HCT116 (cell line): ENCODE measurements at regions not wholly inside any gene's neighbourhood (a gene's known extent, or its start where the extent isn't known, plus 50 kb on each side); places are given as distances from the start of the nearest gene placed in this dataset.

Source experiments
- ATAC-seq: fragments of 200-7000 bp; cut with Tn5 transposase; 2 replicates; pipeline ENCODE4 v1.9.1; 2020; ENCODE audit warnings: mild to moderate bottlenecking, moderate library complexity
- BruUV-seq: library from RNA; stranded (reverse); fragments of 400-500 nt; replicated peaks from 2 replicates; lab custom pipeline; 2021; lab: Mats Ljungman, UMichigan
- CTCF ChIA-PET: fragments of 300-600 bp; sonication (Branson Sonifier 250); formaldehyde crosslinking; loops from one replicate; lab custom pipeline; 2021; ENCODE audit warnings: antibody characterized with exemption; lab: Charles Lee
- POLR2A ChIA-PET: fragments of 300-600, 350-600 bp; sonication (Branson Sonifier 250); formaldehyde crosslinking; loops from one replicate; lab custom pipeline; 2021; ENCODE audit warnings: antibody characterized with exemption; lab: Charles Lee
- RAD21 ChIA-PET, 2 experiments: fragments of 300-600 bp; sonication (Branson Sonifier 250); formaldehyde crosslinking; loops; one replicate each; lab custom pipeline; 2023; ENCODE audit warnings: low total read pairs in 2 of 2; ENCODE audit not compliant: uncharacterized antibody in 2 of 2, unreplicated experiment in 2 of 2, low non-redundant PET in 1 of 2; lab: Charles Lee
- DNase-seq: peaks from one replicate; pipeline ENCODE4 v3.0.0-alpha.2; 2010; ENCODE audit warnings: low read depth, low spot score
- H2AFZ ChIP-seq: fragments of 200-600 bp; shearing (Covaris generic), sonication (generic); 2 replicates; pipeline ENCODE4 v1.6.1; 2017; ENCODE audit warnings: low read depth, mixed run types, mixed read lengths, antibody characterized with exemption, low read length; ENCODE audit not compliant: poor library complexity, severe bottlenecking
- H3K27ac ChIP-seq: 2 replicates; pipeline ENCODE4 v1.5.1; 2012; ENCODE audit warnings: low read depth, low read length
- H3K27me3 ChIP-seq: fragments of 200-600 bp; sonication (generic); 2 replicates; pipeline ENCODE4 v1.6.1; 2016; ENCODE audit warnings: mixed run types, low read length, mixed read lengths; ENCODE audit not compliant: insufficient read depth
- H3K36me3 ChIP-seq, 2 experiments: fragments of 200-500 bp in 1 of 2; fragments of 200-600 bp in 1 of 2; sonication (Bioruptor generic) in 1 of 2; sonication (generic) in 1 of 2; 2 replicates each; pipeline versions ENCODE4 v1.5.1 to v1.6.1; 2014 to 2016; ENCODE audit warnings: low read length in 2 of 2, inconsistent platforms in 1 of 2, mixed read lengths in 1 of 2, mixed run types in 1 of 2; ENCODE audit not compliant: insufficient read depth in 2 of 2, control insufficient read depth in 1 of 2
- H3K4me1 ChIP-seq, 2 experiments: fragments of 200-600 bp in 1 of 2; sonication (generic) in 1 of 2; 2 replicates each; pipeline versions ENCODE4 v1.5.1 to v1.6.1; 2012 to 2017; ENCODE audit warnings: low read length in 2 of 2, inconsistent platforms in 1 of 2, mild to moderate bottlenecking in 1 of 2, mixed read lengths in 1 of 2, mixed run types in 1 of 2, moderate library complexity in 1 of 2; ENCODE audit not compliant: insufficient read depth in 2 of 2, control insufficient read depth in 1 of 2
- H3K4me2 ChIP-seq: fragments of 200-600 bp; sonication (generic); 2 replicates; pipeline ENCODE4 v1.6.1; 2017; ENCODE audit warnings: mixed run types, low read length, mixed read lengths
- H3K4me3 ChIP-seq, 2 experiments: fragments of 200-600 bp in 1 of 2; sonication (generic) in 1 of 2; replicated peaks in 1 of 2; 2 replicates each; pipeline ENCODE4 v1.5.1; 2011 to 2016; ENCODE audit warnings: low read length in 2 of 2, control low read depth in 1 of 2, low read depth in 1 of 2, mild to moderate bottlenecking in 1 of 2, mixed read lengths in 1 of 2, mixed run types in 1 of 2
- H3K79me2 ChIP-seq: fragments of 200-600 bp; sonication (generic); 2 replicates; pipeline ENCODE4 v1.6.1; 2017; ENCODE audit warnings: mild to moderate bottlenecking, mixed run types, low read length, moderate library complexity, mixed read lengths; ENCODE audit not compliant: insufficient read depth
- H3K9ac ChIP-seq: fragments of 200-600 bp; sonication (generic); 2 replicates; pipeline ENCODE4 v1.6.1; 2016; ENCODE audit warnings: low read length, mixed read lengths
- H3K9me2 ChIP-seq: fragments of 200-600 bp; sonication (generic), shearing (Covaris generic); 2 replicates; pipeline ENCODE4 v1.6.1; 2017; ENCODE audit warnings: mixed run types, mild to moderate bottlenecking, moderate library complexity; ENCODE audit not compliant: insufficient read depth
- H3K9me3 ChIP-seq, 2 experiments: fragments of 200-500 bp in 1 of 2; fragments of 200-600 bp in 1 of 2; sonication (Bioruptor generic) in 1 of 2; sonication (generic) in 1 of 2; 2 replicates each; pipeline ENCODE4 v1.6.1; 2014 to 2017; ENCODE audit warnings: low read length in 2 of 2, mixed read lengths in 2 of 2, inconsistent platforms in 1 of 2, low read depth in 1 of 2, mild to moderate bottlenecking in 1 of 2, mixed run types in 1 of 2, moderate library complexity in 1 of 2; ENCODE audit not compliant: control insufficient read depth in 1 of 2, insufficient read depth in 1 of 2
- H4K20me1 ChIP-seq: fragments of 200-600 bp; sonication (generic), shearing (Covaris generic); 2 replicates; pipeline ENCODE4 v1.6.1; 2017; ENCODE audit warnings: mixed run types, mild to moderate bottlenecking, moderate library complexity; ENCODE audit not compliant: insufficient read depth
- CBX3 ChIP-seq: IDR thresholded peaks from 2 replicates; pipeline ENCODE4 v1.6.1; 2012; ENCODE audit warnings: low read depth
- CTCF ChIP-seq, 3 experiments: fragments of 200-600 bp in 1 of 3; sonication (generic) in 1 of 3; IDR thresholded peaks in 2 of 3; conservative IDR thresholded peaks in 1 of 3; 2 replicates each; pipeline ENCODE4 v1.5.1; 2012 to 2017; ENCODE audit warnings: low read depth in 2 of 3, low read length in 2 of 3, antibody characterized with exemption in 1 of 3, borderline replicate concordance in 1 of 3, control low read depth in 1 of 3, mild to moderate bottlenecking in 1 of 3, mixed read lengths in 1 of 3, mixed run types in 1 of 3, moderate library complexity in 1 of 3; ENCODE audit not compliant: insufficient read depth in 1 of 3
- EGR1 ChIP-seq: IDR thresholded peaks from 2 replicates; pipeline ENCODE4 v1.6.1; 2012; ENCODE audit warnings: low read depth
- ELF1 ChIP-seq: IDR thresholded peaks from 2 replicates; pipeline ENCODE4 v1.6.1; 2012; ENCODE audit warnings: low read depth, borderline replicate concordance
- EZH2 ChIP-seq: fragments of 200-600 bp; sonication (generic); IDR thresholded peaks from 2 replicates; pipeline ENCODE4 v1.6.1; 2017; ENCODE audit warnings: antibody characterized with exemption, mixed run types
- FOSL1 ChIP-seq: IDR thresholded peaks from 2 replicates; pipeline ENCODE4 v1.6.1; 2012; ENCODE audit warnings: low read depth
- JUND ChIP-seq: IDR thresholded peaks from 2 replicates; pipeline ENCODE4 v1.6.1; 2012
- MAX ChIP-seq: IDR thresholded peaks from 2 replicates; pipeline ENCODE4 v1.6.1; 2012
- POLR2A ChIP-seq: IDR thresholded peaks from 2 replicates; pipeline ENCODE4 v1.7.0; 2011; ENCODE audit warnings: borderline replicate concordance; ENCODE audit not compliant: insufficient read depth, insufficient read length; ENCODE audit errors: extremely low read depth
- POLR2AphosphoS5 ChIP-seq: IDR thresholded peaks from 2 replicates; pipeline ENCODE4 v1.6.1; 2011; ENCODE audit warnings: mild to moderate bottlenecking, low read depth, low read length, moderate library complexity
- RAD21 ChIP-seq: IDR thresholded peaks from 2 replicates; pipeline ENCODE4 v1.6.1; 2012; ENCODE audit warnings: low read depth, mild to moderate bottlenecking
- SIN3A ChIP-seq: IDR thresholded peaks from 2 replicates; pipeline ENCODE4 v1.6.1; 2012; ENCODE audit warnings: low read depth
- SP1 ChIP-seq: IDR thresholded peaks from 2 replicates; pipeline ENCODE4 v1.6.1; 2012; ENCODE audit warnings: low read depth
- TCF7L2 ChIP-seq: IDR thresholded peaks from 2 replicates; pipeline ENCODE4 v1.7.0; 2011; ENCODE audit warnings: borderline replicate concordance, inconsistent platforms; ENCODE audit not compliant: insufficient read depth, insufficient read length; ENCODE audit errors: extremely low read depth
- YY1 ChIP-seq: IDR thresholded peaks from 2 replicates; pipeline ENCODE4 v1.6.1; 2011; ENCODE audit warnings: low read length, low read depth, moderate library complexity, mild to moderate bottlenecking; ENCODE audit not compliant: insufficient replicate concordance; ENCODE audit errors: extremely low read depth
- ZFX ChIP-seq: fragments of 450-650 bp; IDR thresholded peaks from 2 replicates; pipeline ENCODE4 v1.6.1; 2017
- intact Hi-C: fragments of 100-400 bp; cut with micrococcal nuclease; formaldehyde crosslinking; loops from 2 replicates; pipeline ENCODE4 v1.10.0; 2022

GRCh38 chr3:72423643-72424042 is 424.6 kb downstream of the SHQ1 start:
- peaks cover 0 to 5% of the 10 kb centered on the region in 2 experiments; a peak in 2 of 4 replicates for H3K4me1 ChIP-seq
- ATAC-seq (no peak), DNase-seq (no peak)
- intact Hi-C loops: no loop called here
- no TSS peak for BruUV-seq
- no peak overlapping the region for H3K4me2 ChIP-seq
- H3K79me2 ChIP-seq: peaks cover 99% of the 10 kb centered on the region
- POLR2A ChIA-PET: no interaction called here
- H3K36me3 ChIP-seq: 0 out of 4 replicates have a peak, but pooled peaks cover 0 to 7% of the 10 kb centered on the region in 2 experiments
- H3K4me3 ChIP-seq: no peak overlapping the region
- H4K20me1 ChIP-seq: peaks cover 13% of the 10 kb centered on the region; the same call in 1 of the 2 replicates
- no peak overlapping the region for H3K9ac ChIP-seq
- no peak overlapping the region for H3K27ac ChIP-seq
- H2AFZ ChIP-seq: no peak overlapping the region
- RAD21 ChIA-PET: no interaction called here
- no peaks in the 10 kb centered on the region for H3K9me3 ChIP-seq
- no peaks in the 10 kb centered on the region for H3K27me3 ChIP-seq
- TF ChIP-seq ELF1 (no peak), POLR2A (no peak), YY1 (no peak), SP1 (no peak)
- H3K9me2 ChIP-seq: no peaks in the 10 kb centered on the region
- CTCF ChIA-PET: no interaction called here

- 0 out of 4 replicates have a peak, but pooled peaks cover 0 to 7% of the 10 kb centered on the region in 2 experiments for H3K36me3 ChIP-seq
- no peaks in the 10 kb centered on the region for H3K27me3 ChIP-seq
- POLR2A ChIA-PET: no interaction called here
- H3K4me3 ChIP-seq: no peak overlapping the region
- no peaks in the 10 kb centered on the region for H3K9me2 ChIP-seq
- no peak overlapping the region for H3K27ac ChIP-seq
- H4K20me1 ChIP-seq: peaks cover 15% of the 10 kb centered on the region; the same call in 1 of the 2 replicates
- intact Hi-C loops: no loop called here
- DNase-seq: no peak
- BruUV-seq: no TSS peak
- no peaks in the 10 kb centered on the region for H3K9me3 ChIP-seq
- CTCF ChIA-PET: no interaction called here
- RAD21 ChIA-PET: no interaction called here
- TF ChIP-seq MAX (no peak), ZFX (no peak), EZH2 (no peak), ELF1 (no peak), FOSL1 (no peak), CBX3 (no peak), POLR2AphosphoS5 (no peak), POLR2A (no peak), JUND (no peak), SIN3A (no peak), SP1 (no peak), TCF7L2 (no peak), EGR1 (no peak), RAD21 (no peak), CTCF (IDR thresholded peaks at IDR 0.05 in 2 of 3, conservative IDR thresholded peaks at IDR 0.05 in 1 of 3; ENCODE audit: borderline replicate concordance in 1 of 3, insufficient read depth in 1 of 3, low read depth in 2 of 3, low read length in 2 of 3) (no peak)
- TF ChIP-seq, all 23 proteins: peak for 0
- H3K79me2 ChIP-seq: peaks cover 99% of the 10 kb centered on the region
- ATAC-seq: no peak
- no peak overlapping the region for H2AFZ ChIP-seq
- H3K4me1 ChIP-seq: peaks cover 0 to 12% of the 10 kb centered on the region in 2 experiments; a peak in 2 of 4 replicates
- no peak overlapping the region for H3K4me2 ChIP-seq
- no peak overlapping the region for H3K9ac ChIP-seq
Observed at GRCh38 chr3:72421786-72422185, 426.5 kb downstream of the SHQ1 start.
